ENCODE measurements at regions not wholly inside any gene's neighbourhood (a gene's known extent, or its start where the extent isn't known, plus 50 kb on each side); places are given as distances from the start of the nearest gene placed in this dataset.

- no peak for DNase-seq
These were observed 384.7 kb downstream of the DMRT2 start for GRCh38 chr9:1434811-1435210.

- DNase-seq = no peak
These were observed 390.1 kb downstream of the DMRT2 start for GRCh38 chr9:1440256-1440655.

- DNase-seq = no peak
These were observed 391.9 kb downstream of the DMRT2 start for GRCh38 chr9:1442105-1442504.

GRCh38 chr9:1443450-1443849, 393.3 kb downstream of the DMRT2 start:
- no peak for DNase-seq

GRCh38 chr9:1446671-1447070, 396.5 kb downstream of the DMRT2 start:
- no peak for DNase-seq

GRCh38 chr9:1453636-1454035, 403.5 kb downstream of the DMRT2 start:
- DNase-seq = no peak

- no peak for DNase-seq
These were observed 404.1 kb downstream of the DMRT2 start for GRCh38 chr9:1454211-1454610.

- DNase-seq = no peak
These were observed 404.6 kb downstream of the DMRT2 start for GRCh38 chr9:1454616-1455347.

- DNase-seq = no peak
These were observed 405.6 kb downstream of the DMRT2 start for GRCh38 chr9:1455766-1456165.

GRCh38 chr9:1456301-1457024, 406.3 kb downstream of the DMRT2 start:
- no peak for DNase-seq

- DNase-seq = no peak
These were observed 407.3 kb downstream of the DMRT2 start for GRCh38 chr9:1457460-1457859.

- DNase-seq = no peak
These were observed 408.3 kb downstream of the DMRT2 start for GRCh38 chr9:1458503-1458902.

GRCh38 chr9:1460143-1460769, 410.1 kb downstream of the DMRT2 start:
- no peak for DNase-seq

GRCh38 chr9:1461812-1462211, 411.7 kb downstream of the DMRT2 start:
- DNase-seq = no peak

- no peak for DNase-seq
These were observed 412.6 kb downstream of the DMRT2 start for GRCh38 chr9:1462626-1463308.

- no peak for DNase-seq
These were observed 419.8 kb downstream of the DMRT2 start for GRCh38 chr9:1469996-1470395.

GRCh38 chr9:1473956-1474634, 423.9 kb downstream of the DMRT2 start:
- DNase-seq = no peak

GRCh38 chr9:1474671-1475070, 424.5 kb downstream of the DMRT2 start:
- DNase-seq = no peak

GRCh38 chr9:1490341-1491232, 440.4 kb downstream of the DMRT2 start:
- no peak for DNase-seq

- DNase-seq = no peak
These were observed 442.0 kb downstream of the DMRT2 start for GRCh38 chr9:1492156-1492555.

- DNase-seq = no peak
These were observed 445.3 kb downstream of the DMRT2 start for GRCh38 chr9:1495282-1496030.
